Right renal cortex interstitium (tissue), 3 donors: ENCODE measurements at regions not wholly inside any gene's neighbourhood (a gene's known extent, or its start where the extent isn't known, plus 50 kb on each side); places are given as distances from the start of the nearest gene placed in this dataset.

ENCODE experiments used
- DNase-seq, 3 donors: peaks; one replicate each; pipeline ENCODE4 v3.0.0-alpha.2; 2013; ENCODE audit warnings: low read depth in 3 of 3, low spot score in 2 of 3

DNA sequence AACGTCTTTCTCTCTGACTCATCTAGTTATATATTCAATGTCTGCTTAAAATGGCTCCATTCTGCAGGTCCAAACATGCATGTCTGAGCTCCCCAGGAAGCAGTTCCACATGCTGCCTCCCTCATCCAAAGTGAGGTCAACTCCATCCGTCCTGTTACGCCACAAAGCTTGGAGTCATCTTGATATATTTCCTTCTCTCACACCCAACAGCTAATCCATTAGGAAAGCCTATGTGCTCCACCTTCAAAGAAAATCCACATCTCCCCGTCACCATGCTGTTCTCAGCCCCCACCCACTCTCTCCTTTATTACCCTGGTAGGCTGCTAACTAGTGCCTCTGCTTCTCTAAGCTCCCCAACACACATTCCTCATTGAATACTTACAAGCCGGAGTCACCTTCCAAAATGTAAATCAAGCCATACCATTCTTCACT is 130.2 kb upstream of the SYNDIG1 start:
- no peak for DNase-seq

DNA sequence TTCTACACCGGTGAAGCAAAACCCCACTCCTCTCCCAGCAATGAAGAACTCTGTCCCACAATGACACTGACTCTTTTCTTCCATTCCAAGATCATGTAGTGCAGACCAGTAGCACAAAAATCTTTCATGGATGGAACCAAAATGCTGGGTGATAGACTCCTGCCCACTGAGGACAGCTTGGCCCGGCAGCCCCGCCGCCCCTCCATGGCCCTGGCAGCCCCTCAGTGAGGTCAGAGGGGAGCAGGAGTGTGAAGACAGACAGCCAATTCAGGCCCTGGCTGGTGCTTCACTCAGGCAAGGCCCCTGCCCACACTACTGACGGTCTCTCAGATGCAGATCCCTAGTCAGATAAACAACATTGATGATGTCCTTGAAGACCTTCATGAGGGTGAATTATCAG is 131.9 kb upstream of the SYNDIG1 start:
- no peak for DNase-seq

DNA sequence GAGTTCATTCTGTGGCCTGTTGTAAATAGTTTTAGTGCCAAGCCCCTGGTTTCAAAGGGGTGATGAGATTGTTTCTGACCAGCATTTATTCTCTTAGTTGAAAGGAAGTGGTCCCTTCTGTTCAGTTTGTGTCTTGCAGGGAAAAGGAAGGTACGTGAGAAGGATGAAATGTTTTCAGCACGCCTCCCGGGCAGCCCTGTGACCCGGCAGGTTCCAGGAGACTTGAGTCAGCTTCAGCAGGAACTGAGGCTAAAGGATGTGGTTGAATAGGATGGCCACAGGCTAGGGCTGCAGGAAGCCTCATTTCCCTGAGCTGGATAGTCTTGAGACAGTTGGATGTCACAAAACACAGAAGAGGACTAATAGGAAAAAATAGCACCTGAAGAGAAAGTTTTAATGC is 132.4 kb upstream of the SYNDIG1 start:
- no peak for DNase-seq

DNA sequence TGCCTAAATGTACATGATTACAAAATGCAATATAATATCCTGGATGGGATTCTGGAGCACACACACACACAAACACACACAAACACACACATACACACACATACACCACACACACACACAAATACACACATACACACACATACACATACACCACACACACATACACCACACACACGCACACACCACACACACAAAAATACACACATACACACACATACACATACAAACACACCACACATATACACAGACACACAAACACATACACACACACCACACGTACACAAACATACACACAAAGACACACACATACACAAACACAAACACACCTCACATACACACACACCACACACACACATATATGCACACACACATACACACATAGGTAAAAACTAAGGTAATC is 134.6 kb upstream of the SYNDIG1 start:
- DNase-seq = no peak

DNA sequence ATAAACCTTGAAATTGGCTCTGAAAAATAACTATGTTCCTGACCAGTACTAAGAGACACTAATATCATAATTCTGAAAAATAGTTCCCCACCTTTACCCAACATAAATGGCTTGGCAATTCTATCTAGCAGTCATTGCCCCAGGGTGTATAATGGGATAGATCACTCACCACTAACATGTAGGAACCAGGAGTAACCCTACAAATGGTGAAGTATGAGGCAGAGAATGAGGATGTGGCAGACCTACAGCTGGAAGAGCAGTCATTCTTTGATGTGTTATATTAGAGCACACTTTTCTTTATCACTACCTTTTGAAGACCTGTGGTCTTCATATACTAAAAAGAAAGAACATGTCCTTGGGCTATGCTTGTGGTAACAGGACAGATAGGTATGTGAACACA is 136.5 kb upstream of the SYNDIG1 start:
- no peak for DNase-seq

DNA sequence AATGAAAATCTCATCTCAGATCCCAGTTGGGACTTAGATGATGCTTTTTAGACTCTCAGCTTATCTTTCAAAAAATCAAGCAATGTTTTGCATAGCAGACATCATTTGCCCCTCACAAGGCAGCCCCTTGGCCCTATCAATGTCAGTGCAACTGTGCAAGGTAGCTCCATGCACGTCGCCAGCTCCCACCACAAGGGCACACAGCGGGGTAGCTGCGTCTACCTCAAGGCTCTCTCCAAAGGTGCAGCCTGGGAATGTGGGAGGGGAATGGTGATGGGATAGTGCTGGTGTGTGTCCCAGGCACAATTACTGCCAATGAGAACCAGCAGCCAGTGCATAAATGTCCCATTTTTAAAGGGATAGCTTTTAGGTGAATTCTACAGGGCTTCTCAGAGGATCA is 137.5 kb upstream of the SYNDIG1 start:
- DNase-seq = no peak

DNA sequence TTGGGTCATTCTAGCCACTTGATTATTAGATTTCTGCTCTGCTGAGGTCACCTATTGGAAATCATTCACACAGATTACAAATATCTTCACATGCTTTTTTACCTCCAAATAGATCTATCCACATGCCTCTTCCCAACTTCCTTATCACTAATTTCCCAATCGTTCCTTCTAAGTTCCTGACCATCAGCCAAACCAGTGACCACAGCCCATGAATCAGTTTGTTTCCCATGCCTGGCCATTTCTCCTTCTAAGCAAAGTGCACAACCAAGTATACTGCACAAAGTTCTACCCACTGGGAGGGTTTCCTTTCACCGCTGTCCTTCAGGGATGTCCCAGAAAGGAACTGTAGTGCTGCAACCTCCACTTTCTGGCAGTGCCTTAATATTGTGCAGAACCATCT is 140.5 kb upstream of the SYNDIG1 start:
- no peak for DNase-seq

DNA sequence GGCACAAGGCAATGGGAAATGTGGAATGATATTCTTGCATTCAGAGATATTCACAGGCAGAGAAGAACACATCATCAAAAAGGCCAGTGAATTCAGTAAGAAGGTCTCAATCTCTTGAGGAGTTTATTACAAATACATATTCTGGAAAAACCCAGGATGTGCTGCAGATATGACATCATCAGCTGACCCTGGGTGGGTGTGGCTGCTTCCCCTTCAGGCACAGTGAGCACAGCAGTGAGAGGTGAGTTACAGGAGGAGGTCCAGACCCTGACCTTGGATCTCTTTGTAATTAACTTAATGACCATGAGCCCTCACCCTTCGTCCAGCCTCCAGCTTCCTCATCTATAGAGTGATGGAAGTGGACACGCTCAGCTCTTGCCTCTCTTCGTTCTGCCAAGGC is 147.5 kb upstream of the SYNDIG1 start:
- no peak for DNase-seq

DNA sequence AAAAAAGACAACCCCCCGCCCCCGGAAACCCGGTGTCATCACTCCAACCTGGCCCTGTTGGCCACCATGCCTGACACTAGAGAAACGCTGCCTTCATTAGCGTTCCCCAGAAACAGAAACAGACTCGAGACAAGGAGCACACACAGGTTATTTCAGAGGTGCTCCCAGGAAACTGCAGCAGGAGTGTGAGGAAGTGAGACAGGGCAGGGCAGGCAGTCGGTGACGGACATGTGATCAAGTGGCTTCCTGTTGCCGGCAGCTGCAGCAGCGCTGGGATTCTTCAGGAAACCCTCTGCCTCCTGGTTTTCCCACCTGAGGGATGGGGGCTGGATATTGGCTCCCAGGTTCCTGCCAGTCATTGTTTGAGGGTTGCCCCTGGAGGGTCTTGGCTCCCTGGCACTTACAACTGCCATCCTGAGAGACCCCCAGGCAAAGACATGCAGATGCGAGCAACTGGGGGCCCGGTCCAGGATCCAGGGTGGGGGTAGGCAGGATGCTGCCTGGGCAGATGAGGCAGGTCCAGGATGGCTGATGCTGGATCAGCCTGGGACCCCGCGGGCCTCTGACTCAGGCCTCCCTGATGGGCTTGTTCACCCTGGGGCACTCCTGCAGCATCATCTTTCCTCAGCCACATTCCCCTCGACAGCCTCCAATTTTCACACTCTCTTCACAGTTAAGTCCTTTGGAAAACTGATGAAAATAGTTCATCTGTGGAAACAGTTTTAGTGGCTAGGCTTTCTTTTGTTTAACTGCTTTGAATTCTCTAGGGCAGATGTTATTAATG is 150.7 kb upstream of the SYNDIG1 start:
- no peak for DNase-seq

DNA sequence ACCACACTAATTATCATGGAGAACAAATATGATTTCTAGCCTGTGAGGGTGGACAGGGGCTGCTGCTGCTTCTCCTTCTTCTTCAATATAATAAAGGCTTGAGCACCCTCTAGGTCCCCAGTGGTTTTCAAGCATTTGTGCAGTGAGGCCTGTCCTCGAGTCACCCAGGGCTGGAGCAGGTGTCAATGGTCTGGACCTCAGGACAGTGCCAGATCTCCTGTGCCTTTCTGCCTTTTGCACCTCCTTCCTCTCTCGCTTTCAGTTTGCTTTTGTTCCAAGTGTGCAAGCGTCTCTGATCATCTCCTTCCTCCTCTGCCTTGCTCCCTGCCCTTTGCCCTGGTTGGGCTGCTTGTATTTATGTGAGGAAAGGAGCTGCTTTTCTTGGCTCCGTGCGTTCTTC is 152.2 kb upstream of the SYNDIG1 start:
- DNase-seq = no peak

DNA sequence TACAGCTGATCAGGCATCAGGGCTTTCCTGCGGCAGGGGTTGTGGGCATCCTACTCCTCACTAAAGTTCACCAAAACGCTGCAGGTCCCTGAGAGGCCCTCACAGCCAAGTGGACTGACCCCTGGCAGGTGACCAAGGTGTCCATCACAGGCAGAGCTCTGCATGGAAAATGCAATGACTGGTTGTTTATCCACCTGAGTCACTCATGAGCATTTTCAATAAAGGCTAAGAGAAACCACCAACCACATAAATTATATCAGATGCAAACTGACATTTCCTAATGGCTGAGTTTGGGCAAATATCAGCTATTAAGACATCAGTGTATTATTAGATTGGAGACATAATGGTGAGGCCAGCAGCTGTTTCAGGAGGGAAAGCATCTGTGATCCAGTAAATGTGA is 152.7 kb upstream of the SYNDIG1 start:
- no peak for DNase-seq

DNA sequence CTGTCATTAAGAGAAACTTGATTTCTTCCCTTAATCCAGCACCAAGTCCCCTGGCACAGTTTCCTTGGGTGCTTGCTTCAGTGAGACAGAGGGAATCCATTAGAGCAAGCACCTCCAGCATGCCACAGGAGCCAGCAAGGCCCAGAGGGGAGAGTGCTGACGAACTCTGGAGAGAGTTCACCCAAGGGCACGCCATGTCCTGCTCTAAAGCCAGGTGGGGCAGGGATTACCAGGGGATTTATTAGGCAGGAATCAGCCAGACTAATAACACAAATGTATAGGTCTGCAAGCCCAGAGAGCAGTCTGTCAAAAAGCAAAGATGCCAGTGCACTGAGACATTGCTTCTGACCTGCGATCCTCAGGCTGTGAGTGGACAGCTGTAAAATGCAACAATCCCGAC is 155.4 kb upstream of the SYNDIG1 start:
- no peak for DNase-seq

DNA sequence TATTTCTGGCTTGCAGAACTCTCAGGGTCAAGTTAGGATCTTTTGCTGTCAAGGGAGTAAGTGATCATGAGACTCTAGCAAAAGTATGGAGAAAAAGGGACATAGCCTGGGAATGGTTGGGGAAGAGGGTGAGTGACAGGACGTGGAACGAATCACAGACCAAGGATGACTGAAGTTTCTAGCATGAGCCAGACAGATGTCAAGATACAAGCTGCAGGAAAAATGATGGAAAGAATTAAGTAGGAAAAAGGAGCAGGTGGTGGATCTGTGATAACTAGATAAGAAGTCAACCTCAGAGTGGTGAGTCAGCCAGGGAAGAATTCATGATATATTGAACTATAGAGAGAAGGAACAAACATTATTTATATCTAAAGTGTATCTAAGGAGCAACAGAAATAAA is 159.8 kb upstream of the SYNDIG1 start:
- DNase-seq = no peak

DNA sequence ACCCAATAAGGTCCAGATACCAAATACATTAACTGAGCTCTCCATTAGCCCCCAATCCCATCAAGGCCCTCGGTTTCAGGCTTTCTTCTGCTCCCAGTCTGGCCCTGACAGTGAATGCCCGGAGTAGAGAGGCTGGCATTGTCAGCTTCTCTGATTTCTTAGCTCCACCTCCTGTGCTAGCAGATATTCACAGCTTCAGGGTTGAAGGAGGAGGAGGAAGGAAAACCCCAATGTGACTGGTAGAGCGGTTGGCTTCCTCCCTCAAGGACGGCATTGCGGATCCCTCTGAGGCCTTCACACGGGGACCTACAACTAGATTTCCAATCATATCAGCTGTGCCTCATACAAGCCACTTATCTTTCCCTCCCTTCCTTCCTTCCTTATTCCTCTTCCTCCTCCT is 164.1 kb upstream of the SYNDIG1 start:
- DNase-seq = no peak

DNA sequence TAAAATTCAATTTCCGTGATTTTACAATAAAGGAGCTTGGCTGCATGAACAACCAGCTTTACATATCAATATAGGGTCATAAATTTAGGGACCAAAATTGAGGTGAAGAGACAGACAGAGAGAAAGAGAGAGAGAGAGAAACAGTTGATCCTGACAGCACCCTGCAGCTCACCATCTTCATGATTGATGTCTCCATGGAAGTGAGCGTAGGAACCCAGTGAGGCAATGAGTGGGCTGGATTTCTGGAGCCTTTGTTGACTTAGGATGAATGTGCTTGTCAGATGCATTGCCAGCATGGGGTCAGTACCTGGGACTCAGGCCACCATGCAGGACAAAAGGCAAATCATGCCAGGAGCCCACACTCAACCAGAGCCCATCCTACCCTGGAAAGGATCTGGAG is 165.1 kb upstream of the SYNDIG1 start:
- no peak for DNase-seq

DNA sequence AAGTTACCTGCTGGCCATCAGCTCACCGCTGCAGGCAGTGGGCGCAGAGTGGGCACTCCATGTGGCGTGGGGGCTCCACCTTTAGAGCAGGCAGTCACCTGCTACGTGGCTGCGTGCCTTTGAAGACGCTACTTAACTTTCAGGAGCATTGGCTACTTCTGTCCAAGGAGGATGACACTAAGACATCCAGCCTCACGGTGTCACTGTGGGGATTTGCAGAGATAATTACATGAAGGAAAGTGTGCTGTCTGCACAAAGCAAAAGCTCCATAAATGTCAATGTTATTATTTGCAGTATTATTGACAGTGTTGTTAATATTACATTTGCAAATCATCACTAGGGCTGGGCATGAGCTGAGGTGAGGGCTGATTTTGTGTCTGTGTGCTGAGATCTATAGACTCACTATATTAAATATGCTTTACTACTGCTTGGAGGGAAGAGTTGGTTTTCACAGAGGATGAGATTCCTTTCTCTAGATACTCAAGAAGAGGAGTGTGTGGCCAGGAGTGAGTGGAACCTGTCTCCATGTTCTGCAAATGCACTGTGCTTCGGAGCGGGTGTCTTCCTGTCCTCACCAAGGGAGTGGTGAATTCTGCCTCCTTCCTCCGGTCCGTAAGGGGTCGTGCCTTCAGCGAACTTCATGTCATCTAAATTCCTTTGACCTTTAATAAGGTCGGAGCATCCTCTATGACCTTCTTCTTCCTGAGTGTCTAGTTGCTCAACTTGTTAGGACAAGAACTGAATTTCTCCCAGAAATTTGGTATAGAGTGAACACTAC is 165.8 kb upstream of the SYNDIG1 start:
- DNase-seq = no peak

DNA sequence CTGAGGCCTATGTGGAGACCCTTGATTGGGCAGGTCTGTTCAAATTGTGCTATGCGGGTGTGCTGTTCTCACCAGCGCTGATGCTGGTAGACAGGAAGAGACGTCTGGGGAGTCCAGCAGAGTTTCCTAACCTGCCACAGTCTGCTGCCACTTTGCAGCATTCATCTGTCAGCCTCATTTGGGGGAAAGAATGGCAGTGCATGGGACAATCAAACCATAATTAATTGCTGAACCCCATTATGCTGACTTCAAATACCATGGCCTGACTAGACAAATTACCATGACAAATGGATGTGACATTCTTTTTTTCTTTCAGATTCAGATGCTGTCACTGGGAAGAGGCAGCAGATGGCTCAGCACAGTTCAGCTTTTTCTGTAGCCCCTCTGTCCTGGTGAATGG is 171.4 kb upstream of the SYNDIG1 start:
- DNase-seq = no peak

DNA sequence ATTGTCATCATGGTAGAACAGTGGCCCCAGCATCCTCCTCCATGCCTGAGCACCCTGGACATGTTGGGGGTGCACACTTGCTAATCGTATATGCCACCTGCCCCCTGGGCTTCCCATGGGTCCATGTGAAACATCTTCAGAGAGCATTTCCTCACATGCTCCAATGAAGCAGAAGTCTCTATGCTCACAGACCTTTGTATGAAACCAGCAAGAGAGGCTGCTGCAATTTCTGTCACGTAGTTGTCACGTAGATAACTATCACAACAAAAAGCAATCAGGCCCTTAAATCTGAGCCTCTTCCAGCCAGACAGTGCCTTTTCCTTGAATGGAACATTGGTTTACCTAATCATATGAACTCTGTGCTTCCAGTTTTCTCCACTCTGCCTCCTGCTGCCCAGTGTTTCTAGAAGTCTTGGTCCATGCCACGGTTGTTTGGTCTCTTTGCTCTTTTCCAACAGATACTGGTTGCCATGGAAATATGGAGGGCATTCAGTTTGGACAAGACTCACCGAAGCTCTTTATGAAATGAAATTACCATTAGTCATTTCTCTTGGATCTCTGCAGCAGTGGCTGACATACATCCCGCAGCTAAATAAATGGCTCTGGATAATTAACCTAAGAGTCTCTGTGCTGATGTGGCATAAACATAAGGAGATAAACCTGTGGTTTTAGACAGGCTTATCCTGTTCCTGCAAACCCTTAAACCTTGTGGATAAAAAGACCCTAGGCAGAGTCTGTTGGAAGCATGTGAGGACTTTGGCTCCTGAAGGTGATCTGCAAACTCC is 172.8 kb upstream of the SYNDIG1 start:
- no peak for DNase-seq

DNA sequence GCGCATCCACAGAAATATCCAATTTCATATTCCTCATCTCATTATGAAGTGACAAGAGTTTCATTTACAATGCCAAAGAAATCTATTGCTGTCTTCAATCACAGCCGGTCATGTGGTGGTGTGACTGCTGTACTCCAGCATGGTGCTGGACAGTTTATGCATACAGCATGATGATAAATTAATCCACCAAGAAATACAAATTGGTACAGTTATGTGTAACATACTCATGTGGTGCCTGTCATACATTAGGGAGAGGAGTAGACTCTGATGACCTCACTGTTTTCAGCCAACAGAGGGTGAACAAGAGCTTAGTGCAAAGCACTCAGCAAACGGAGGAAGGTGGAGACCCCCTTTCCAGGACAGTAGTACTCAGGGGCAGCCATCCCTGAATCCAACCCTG is 178.4 kb upstream of the SYNDIG1 start:
- no peak for DNase-seq

DNA sequence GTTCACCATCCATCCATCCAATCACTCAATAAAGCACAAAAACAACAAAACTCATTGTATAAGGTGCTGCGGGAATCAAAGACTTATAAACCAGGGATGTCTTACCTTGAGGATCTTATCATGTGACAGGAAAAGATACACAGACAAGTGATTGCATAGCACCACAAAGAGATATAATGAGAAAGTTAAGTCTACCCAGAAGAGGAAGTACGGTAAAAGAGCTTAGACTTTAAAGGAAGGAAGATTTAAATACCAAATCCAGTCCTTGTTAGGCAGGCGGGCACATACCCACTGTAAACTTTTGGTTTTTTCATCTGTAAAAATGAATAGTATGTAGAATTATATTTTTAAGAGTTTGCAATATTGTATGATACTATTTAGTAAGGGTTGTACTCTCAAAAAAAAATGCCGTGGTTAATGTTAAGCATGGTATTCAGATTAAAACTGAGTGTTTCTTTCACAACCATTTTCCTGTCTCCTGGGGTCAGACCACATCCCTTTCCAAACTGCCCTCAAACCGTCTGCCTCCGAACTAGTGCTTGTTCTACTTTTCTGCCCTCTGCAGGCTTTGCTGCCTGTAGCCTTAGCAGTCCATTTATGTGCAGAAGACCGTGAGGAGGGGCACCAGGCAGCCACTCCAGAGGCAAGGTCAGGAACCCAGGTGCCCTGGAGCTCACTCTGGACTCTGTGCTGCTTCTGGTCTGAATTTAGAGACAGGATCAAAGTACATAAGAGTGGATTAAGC is 179.5 kb upstream of the SYNDIG1 start:
- DNase-seq = no peak

DNA sequence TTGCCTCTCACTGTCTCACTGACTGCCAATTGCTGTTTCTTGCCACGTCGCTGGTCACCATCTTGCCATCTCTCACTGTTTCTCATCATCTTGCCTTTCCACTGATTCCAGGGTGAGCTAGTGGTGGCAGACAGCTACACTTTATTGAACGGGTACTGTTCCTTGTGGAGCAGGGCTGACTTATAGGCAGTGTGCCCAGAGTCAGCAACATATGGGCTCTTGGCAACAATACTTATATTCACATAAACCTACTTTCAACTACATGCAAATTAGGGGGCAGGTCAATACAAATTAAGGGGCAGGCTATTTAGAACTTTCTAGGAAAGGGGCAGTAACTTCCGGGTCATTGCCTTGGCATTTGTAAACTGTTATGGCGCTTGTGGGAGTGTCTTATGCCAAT is 186.2 kb upstream of the SYNDIG1 start:
- no peak for DNase-seq
